ENCODE measurements at regions not wholly inside any gene's neighbourhood (a gene's known extent, or its start where the extent isn't known, plus 50 kb on each side); places are given as distances from the start of the nearest gene placed in this dataset.

- no peak overlapping the region for H3K4me3 ChIP-seq (ENCODE audit: low read depth, low read length)
- DNase-seq (ENCODE audit: low read depth) = no peak
- peaks cover 42% of the 10 kb centered on the region for H3K27me3 ChIP-seq (ENCODE audit: control insufficient read depth, insufficient read depth, low read length)
Observed at GRCh38 chr15:77714555-77714954, 81.8 kb upstream of the LINGO1 start.

GRCh38 chr15:77714023-77714422 is 81.3 kb upstream of the LINGO1 start:
- H3K27me3 ChIP-seq (ENCODE audit: control insufficient read depth, insufficient read depth, low read length) = peaks cover 39% of the 10 kb centered on the region
- no peak overlapping the region for H3K4me3 ChIP-seq (ENCODE audit: low read depth, low read length)
- no peak for TF ChIP-seq CTCF (IDR thresholded peaks at IDR 0.05; ENCODE audit: insufficient read depth, low read length, poor library complexity, severe bottlenecking)
- DNase-seq (ENCODE audit: low read depth) = no peak
- no peaks in the 10 kb centered on the region for H3K36me3 ChIP-seq (ENCODE audit: control insufficient read depth, insufficient read depth, low read length)

More at GRCh38 chr15:77714555-77714954, 81.8 kb upstream of the LINGO1 start:
- no peaks in the 10 kb centered on the region for H3K36me3 ChIP-seq (ENCODE audit: control insufficient read depth, insufficient read depth, low read length)
- no peak for TF ChIP-seq CTCF (IDR thresholded peaks at IDR 0.05; ENCODE audit: insufficient read depth, low read length, poor library complexity, severe bottlenecking)

- no peak for TF ChIP-seq CTCF (IDR thresholded peaks at IDR 0.05; ENCODE audit: insufficient read depth, low read length, poor library complexity, severe bottlenecking)
- no peak overlapping the region for H3K4me3 ChIP-seq (ENCODE audit: low read depth, low read length)
- peaks cover 33% of the 10 kb centered on the region for H3K27me3 ChIP-seq (ENCODE audit: control insufficient read depth, insufficient read depth, low read length)
- no peak for DNase-seq (ENCODE audit: low read depth)
- no peaks in the 10 kb centered on the region for H3K36me3 ChIP-seq (ENCODE audit: control insufficient read depth, insufficient read depth, low read length)
Observed at GRCh38 chr15:77713281-77713680, 80.6 kb upstream of the LINGO1 start.

- H3K27me3 ChIP-seq (ENCODE audit: control insufficient read depth, insufficient read depth, low read length) = peaks cover 31% of the 10 kb centered on the region
- no peaks in the 10 kb centered on the region for H3K36me3 ChIP-seq (ENCODE audit: control insufficient read depth, insufficient read depth, low read length)
- no peak overlapping the region for H3K4me3 ChIP-seq (ENCODE audit: low read depth, low read length)
- DNase-seq (ENCODE audit: low read depth) = no peak
- no peak for TF ChIP-seq CTCF (IDR thresholded peaks at IDR 0.05; ENCODE audit: insufficient read depth, low read length, poor library complexity, severe bottlenecking)
Observed at GRCh38 chr15:77712438-77712837, 79.7 kb upstream of the LINGO1 start.

GRCh38 chr15:77710637-77711036 is 77.9 kb upstream of the LINGO1 start:
- Histone ChIP-seq H3K36me3 (ENCODE audit: control insufficient read depth, insufficient read depth, low read length) (no peaks in the 10 kb centered on the region), H3K27me3 (ENCODE audit: control insufficient read depth, insufficient read depth, low read length) (peaks cover 21% of the 10 kb centered on the region), H3K4me3 (ENCODE audit: low read depth, low read length) (no peak overlapping the region)
- TF ChIP-seq CTCF (IDR thresholded peaks at IDR 0.05; ENCODE audit: insufficient read depth, low read length, poor library complexity, severe bottlenecking) = no peak
- DNase-seq (ENCODE audit: low read depth) = no peak

- no peak for TF ChIP-seq CTCF (IDR thresholded peaks at IDR 0.05; ENCODE audit: insufficient read depth, low read length, poor library complexity, severe bottlenecking)
- Histone ChIP-seq H3K36me3 (ENCODE audit: control insufficient read depth, insufficient read depth, low read length) (no peaks in the 10 kb centered on the region), H3K4me3 (ENCODE audit: low read depth, low read length) (no peak overlapping the region), H3K27me3 (ENCODE audit: control insufficient read depth, insufficient read depth, low read length) (peaks cover 21% of the 10 kb centered on the region)
- DNase-seq (ENCODE audit: low read depth) = no peak
Observed at GRCh38 chr15:77710206-77710605, 77.5 kb upstream of the LINGO1 start.
